ENCODE measurements at regions not wholly inside any gene's neighbourhood (a gene's known extent, or its start where the extent isn't known, plus 50 kb on each side); places are given as distances from the start of the nearest gene placed in this dataset.
"Not testable (repeated sequence)": the region's sequence is repeated elsewhere in the genome, so short reads cannot be mapped to it uniquely, and the experiment has no call there.

- DNase-seq = no peak
These were observed 106.0 kb downstream of the BRMS1L start for GRCh38 chr14:35932136-35932535.

DNA sequence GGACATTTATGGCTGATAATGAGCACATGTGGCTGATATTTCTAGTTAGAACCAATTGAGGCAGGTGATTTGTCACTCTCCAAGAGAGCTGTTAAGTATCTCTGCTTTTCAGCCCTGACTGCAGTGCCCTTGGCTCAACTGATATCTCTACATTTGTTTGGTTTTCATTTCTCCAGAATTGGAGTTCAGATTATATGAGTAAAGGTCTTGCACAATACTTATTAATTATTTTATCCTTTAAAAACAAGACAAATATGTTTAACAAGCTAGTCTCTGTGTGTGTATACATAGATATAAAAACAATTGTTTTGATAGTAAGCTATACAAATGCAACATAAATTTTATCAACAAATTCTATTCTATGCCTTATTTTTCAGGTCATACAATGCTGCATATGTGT, 105.2 kb downstream of the BRMS1L start:
- DNase-seq = no peak

DNA sequence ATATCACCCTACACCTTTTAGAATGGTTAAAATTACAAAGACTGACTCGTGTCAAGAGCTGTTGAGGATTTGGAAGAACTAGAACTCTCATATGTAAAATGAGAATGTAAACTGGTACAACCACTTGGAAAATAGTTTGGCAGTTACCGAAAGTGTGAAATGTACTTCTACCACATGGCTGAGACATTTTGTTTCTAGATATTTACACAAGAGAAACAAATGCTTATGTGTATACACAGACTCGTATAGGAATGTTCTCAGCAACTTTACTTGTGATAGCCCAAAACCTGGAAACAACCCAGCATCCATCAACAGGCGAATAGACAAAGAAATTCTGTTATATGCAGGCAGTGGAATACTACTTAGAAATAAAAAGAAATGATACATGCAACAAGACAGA, 103.0 kb downstream of the BRMS1L start:
- DNase-seq = no peak

GRCh38 chr14:35927727-35928126, 101.6 kb downstream of the BRMS1L start:
- no peak for DNase-seq

GRCh38 chr14:35925319-35925718, 99.2 kb downstream of the BRMS1L start:
- no peak for DNase-seq

- not testable (repeated sequence) for DNase-seq
These were observed 96.5 kb downstream of the BRMS1L start for GRCh38 chr14:35922590-35922989.

GRCh38 chr14:35921745-35922144, 95.6 kb downstream of the BRMS1L start:
- no peak for DNase-seq

Data from KG1 (cell line).